ENCODE measurements at regions not wholly inside any gene's neighbourhood (a gene's known extent, or its start where the extent isn't known, plus 50 kb on each side); places are given as distances from the start of the nearest gene placed in this dataset.

- TF ChIP-seq POLR2AphosphoS5 (IDR thresholded peaks at IDR 0.05; ENCODE audit: low read depth, low read length) (no peak), POLR2A (IDR thresholded peaks at IDR 0.05; ENCODE audit: low read depth, low read length) (no peak)
These were observed 443.2 kb upstream of the AKR1E2 start for GRCh38 chr10:4382811-4383210.

Data from GM12892 (cell line).